ENCODE measurements at regions not wholly inside any gene's neighbourhood (a gene's known extent, or its start where the extent isn't known, plus 50 kb on each side); places are given as distances from the start of the nearest gene placed in this dataset.

DNA sequence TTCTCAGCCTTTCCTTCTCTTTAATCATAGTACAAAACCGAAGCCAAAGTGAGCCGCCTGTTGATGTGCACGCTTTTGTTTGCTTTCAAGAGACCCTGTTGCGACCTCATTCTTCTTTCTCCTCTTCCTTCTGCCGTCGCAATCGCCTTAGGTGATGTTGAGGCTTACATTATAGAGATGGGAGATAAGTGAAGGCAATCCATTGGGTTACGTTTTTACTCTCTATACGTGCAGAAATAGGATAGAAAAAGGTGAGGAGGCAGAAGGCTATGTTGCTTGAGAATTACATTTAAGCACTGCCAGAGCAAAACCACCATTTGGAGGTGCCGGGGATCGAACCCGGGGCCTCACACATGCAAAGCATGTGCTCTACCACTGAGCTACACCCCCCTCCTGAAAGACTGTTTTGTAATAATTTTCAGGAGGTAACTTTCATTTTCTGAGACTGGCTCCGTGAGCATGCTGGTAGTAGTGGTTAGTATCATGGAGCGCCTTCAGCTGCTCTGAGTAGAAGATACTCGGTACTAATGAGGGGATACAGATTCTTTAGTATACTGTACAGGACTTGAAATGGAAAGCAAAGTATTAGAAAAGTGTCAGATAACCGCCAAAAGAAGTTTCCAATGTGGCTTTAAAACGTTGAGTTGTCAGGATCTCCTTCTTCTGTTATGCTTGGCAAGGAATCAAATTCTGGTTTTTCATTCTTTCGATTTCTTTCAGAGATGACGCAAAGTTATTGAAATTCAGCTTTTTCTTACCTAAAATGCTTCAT, 165.6 kb downstream of the TRIM27 start:
- Histone ChIP-seq H3K4me3 (no peak overlapping the region), H3K27ac (no peak overlapping the region)

DNA sequence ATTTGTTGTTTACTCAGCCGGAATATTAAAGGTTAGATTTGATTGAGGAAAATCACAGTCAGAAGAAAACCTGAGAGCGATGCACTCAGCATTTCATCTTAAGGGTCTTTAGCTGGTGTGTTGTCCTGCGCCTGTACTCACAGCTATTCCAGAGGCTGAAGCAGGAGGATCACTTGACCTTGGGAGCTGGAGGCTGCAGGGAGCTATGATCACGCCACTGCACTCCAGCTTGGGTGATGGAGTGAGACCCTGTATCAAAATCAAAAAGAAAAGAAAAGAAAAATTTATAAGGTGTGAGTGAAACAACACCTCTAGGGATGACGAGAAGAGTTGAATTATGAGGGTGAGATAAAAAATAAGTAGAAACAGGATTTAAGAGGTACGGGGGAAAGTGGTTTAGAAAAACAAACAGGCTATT, 165.0 kb downstream of the TRIM27 start:
- Histone ChIP-seq H3K27ac (no peak overlapping the region), H3K4me3 (no peak overlapping the region)

DNA sequence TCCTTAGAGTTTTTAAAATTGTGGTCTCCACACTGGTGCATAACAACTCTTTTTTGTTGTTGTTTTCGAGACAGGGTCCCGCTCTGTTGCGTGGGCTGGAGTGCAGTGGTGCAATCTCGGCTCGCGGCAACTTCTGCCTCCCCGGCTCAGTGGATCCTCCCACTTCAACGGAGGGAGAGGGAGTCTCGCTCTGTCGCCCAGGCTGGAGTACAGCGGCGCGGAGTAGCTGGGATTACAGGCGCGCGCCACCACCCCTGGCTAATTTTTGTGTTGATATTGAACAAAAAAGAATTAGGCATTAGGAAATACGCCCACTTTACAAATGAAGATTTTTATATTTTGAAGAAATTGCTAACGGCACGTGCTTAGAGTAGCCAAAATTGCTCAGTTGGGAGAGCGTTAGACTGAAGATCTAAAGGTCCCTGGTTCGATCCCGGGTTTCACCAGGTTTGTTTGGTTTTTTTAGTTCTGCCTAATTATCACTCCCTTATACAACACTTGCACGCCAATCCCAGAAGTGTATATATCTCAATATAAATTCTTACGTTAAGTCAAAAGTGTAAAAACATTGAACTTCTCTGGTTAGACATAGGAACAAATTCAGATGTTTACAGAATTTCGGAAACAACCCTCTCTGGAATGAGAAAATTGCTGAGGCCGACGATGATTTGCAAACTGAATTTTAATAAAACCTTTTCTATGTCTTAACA, 159.6 kb downstream of the TRIM27 start:
- H3K4me3 ChIP-seq, result no peak overlapping the region
- no peak overlapping the region for H3K27ac ChIP-seq

DNA sequence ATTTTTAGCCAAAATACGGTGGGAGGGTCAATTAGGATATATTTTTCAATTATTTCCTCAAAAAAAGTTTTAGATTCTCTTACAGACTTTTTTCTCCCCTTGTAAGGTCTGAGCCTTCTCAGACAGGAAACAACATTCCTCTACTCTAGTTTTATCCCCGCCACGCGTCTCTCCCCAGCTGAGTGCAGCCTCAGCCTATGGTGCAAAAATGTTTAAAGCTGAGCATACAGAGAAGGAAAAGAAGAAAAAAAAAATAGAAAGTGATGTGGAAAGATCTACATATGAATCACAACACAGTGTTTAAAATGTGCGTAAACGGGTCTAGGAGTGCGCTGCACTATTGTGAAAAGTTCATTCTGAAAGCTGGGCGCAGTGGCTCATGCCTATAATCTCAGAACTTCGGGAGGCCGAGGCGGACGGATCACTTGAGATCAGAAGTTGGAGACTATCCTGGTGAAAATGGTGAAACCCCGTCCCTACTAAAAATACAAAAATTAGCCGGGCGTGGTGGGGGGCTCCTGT, 159.0 kb downstream of the TRIM27 start:
- Histone ChIP-seq H3K4me3 (no peak overlapping the region), H3K27ac (no peak overlapping the region)

DNA sequence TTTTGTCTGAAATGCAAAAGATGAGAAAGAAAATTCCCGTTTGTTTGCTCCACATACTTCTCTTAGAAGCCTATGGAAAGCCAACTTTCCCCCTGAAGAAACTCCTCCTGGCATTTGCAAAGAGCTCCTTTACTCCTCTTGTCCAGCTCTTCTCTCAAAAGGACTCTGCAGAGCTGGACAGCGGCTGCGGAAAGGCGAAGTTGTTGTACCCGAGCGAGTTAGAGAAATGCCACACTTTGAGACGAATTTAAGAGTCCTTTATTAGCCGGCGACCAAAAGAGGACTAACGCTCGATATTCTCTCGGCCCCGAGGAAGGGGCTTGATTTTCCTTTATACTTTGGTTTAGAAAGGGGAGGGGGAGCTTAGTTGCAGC, 157.8 kb downstream of the TRIM27 start:
- H3K27ac ChIP-seq, result no peak overlapping the region
- no peak overlapping the region for H3K4me3 ChIP-seq

DNA sequence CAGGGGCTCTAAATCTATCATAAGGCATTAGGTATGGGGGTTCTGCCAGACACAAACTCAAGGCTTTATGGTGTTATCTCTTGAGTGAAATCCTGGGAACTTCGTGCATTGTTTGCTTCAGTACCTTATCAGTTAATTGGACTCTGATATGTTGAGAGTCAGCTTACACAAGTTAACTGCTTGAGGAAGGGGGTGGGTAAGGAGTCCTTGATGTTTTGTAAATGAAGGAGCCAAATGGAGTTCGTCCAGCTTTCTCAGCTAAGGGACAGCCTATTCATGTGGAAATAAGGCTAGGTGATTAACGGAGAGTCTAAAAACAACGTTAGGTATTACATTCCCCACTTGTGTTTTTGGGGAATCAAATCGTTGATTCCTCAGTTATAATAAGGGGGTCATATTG, 157.4 kb downstream of the TRIM27 start:
- H3K27ac ChIP-seq, result no peak overlapping the region
- no peak overlapping the region for H3K4me3 ChIP-seq

DNA sequence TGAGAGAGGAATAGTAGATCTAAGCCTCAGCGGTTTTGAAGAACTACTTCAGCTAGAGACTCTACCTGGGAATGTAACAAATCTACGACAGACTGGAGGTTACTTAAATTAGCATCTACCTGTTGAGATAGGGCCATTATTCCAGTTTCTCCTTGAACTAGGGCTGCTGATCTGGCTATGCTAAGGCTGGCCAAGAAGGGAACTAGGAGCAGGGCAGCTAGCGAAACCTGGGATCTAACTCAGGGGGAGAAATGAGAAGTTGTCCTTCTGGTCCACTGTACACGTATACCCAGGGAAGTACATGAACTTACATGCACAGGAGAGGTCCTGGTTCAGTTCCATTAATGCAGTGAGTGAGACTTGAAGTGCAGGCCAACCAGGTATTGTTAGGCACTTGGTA, 156.7 kb downstream of the TRIM27 start:
- no peak overlapping the region for H3K4me3 ChIP-seq
- no peak overlapping the region for H3K27ac ChIP-seq

DNA sequence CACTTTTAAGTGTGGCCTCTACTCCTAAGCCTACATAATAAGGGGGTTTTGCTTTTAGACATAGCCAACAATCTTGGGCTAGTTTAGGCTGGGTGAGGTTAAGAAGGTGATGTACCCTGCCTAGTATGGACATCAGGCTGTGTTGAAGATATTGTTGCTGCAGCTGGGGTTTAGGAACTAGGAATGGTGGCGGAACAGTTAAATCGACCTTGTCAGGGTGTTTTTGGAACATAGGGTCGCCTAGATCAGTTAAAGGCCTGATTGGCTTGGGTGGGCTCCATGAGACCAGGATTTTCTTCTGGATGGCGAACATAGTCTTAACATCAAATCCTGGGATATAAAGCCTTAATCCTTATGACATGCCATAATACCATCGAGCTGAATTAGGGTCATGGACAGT, 156.1 kb downstream of the TRIM27 start:
- no peak overlapping the region for H3K4me3 ChIP-seq
- no peak overlapping the region for H3K27ac ChIP-seq

DNA sequence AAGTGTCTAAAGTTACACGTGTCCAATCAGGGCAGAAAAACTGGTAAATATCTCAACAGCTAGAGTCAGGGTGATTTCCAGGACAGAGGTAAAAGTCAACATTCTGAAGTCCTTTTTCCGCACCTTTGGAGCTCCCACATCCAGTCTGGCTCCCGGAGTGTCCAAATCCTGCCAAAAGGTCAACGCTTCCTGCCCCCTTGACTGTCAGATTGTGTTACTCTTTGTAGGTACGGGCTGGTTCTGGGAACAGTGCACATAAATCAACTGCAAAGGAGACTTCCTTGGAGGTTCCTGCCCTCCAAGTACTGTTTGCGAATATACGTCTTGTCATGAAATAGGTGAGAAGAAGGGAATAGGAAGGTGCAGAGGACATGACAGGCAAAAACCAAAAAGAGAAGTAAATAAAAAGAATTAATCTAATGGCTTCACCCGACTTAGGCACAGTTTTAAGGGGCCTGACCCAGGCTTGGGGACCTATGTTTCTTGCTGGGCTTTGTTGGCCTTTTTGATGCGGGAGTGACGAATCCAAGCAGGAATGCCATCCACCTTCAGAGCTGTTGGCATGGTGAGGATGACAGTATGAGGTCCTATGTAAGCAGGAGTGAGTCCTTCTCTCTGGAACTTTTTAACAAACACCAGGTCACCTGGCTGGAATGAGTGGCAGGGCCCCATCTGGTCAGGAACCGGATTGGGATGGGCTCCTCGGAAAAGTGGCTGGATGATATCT, 155.4 kb downstream of the TRIM27 start:
- no peak overlapping the region for H3K4me3 ChIP-seq
- no peak overlapping the region for H3K27ac ChIP-seq

DNA sequence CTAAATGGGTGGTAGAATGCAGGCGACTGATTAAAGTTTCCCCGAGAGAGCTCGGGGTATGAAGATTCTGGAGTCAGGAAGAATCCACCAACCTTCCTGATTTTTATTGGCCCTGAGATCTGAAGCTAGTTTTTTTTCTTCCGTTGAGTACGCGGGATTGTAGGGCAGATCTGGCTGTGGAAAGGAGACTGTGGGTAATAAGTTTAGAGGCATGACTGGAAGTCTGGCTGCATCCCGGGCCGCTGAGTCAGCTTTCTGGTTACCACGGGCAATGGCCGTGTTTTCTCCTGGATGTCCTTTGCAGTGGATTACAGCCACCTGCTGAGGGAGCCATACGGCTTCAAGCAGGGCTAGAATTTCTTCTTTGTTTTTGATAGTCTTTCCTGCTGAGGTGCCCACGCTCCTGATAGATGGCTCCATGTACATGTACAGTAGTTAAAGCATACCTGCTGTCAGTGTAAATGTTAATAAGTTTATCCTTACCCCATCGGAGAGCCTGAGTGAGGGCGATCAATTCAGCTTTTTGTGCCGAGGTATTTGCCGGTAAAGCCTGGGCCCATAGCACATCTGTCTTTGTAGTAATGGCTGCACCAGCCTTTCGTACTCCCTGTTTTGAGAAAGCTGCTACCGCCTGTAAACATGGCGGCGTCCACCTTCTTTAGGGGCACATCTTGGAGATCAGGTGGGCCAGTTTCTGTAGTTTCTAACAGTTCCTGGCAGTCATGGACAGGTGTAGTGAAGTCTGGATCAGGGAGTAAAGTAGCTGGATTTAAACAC, 154.0 kb downstream of the TRIM27 start:
- Histone ChIP-seq H3K4me3 (no peak overlapping the region), H3K27ac (no peak overlapping the region)

DNA sequence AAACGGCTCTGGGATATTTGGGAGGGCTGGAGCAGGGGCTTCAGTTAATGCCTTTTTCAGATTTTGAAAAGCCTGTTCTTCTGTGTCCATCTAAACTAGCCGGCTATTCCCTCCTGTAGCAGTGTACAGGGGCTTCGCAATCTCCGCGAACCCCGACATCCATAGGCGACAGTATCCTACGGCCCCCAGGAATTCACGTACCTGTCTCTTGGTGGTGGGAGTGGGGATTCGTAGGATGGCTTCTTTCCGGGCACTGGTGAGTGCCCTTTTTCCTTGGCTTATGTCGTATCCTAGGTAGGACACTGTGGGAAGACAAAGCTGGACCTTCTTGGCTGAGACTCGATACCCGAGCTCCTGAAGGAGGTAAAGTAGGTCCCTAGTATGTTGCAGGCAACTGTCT, 153.1 kb downstream of the TRIM27 start:
- Histone ChIP-seq H3K4me3 (no peak overlapping the region), H3K27ac (no peak overlapping the region)

DNA sequence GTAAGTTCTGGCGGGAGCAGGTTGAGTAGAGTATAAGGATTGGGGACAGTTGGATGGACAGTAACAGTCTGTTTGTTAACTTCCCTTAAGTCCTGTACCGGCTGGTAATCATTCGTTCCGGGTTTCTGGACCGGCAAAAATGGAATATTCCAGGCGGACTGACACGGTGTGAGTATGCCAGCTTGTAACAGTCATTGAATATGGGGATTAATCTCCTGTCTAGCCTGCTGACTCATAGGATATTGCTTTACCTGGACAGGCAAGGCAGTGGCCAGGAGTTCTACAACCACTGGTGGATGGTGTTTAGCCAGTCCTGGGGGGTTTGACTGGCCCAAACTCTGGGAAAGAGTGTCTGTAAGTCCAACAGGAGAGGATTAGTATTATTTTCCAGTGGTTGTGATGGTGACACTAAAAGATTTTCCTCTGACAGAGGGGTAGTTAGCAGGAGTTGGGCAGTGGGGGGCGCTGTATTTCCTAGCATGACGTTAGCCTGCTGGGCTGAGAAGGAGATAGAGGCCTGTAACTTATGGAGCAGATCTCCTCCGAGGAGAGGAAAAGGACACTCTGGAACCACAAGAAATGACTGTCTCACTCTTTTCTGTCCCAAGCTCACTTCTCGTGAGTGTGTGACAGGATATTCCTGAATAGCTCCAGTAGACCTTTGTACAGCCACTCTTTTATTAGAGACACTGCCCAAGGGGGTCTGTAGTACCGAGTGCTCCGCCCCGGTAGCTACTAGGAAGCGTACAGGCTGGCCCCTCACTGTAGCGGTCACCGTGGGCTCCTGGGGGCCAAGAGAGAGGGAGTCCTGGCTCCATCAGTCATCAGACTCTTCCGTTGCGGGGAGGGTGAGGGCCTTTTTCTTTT, 152.2 kb downstream of the TRIM27 start:
- no peak overlapping the region for H3K27ac ChIP-seq
- no peak overlapping the region for H3K4me3 ChIP-seq

DNA sequence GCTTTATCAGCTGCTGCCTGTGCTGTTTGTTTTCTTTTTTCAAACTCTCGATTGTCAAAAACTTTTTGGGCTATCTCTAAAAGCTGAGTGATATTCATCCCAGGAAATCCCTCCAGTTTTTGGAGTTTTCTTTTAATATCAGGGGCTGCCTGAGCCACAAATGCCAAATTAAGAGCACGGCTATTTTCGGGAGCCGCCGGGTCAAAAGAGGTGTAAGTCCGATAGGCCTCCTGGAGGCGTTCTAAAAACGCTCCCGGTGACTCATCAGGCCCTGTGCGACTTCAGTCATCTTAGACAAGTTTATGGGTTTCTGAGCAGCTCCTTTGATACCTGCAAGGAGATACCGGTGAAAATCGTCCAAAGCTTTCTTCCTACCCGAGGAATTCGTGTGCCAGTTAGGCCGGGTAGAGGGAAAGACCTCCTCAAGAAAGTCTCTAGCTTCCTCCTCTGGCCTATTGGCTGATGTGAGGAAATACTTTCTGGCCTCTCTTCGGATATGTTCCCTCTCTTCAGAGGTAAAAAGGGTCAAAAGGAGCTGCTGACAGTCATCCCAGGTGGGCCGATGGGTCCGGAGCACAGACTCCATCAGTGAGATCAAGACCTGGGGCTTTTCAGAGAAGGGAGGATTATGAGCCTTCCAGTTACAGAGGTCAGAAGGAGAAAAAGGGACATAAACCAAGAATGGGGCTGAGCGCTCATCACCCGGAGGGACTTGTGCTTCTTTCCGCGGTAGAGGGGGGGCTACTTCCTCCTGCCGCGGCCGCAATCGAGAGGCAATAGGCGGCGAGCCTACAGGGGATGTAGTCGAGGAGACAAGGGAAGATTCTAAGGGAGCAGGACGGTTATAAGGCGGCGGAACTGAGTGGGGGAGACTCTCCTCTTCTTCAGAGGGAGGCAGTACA, 151.1 kb downstream of the TRIM27 start:
- Histone ChIP-seq H3K4me3 (no peak overlapping the region), H3K27ac (no peak overlapping the region)

DNA sequence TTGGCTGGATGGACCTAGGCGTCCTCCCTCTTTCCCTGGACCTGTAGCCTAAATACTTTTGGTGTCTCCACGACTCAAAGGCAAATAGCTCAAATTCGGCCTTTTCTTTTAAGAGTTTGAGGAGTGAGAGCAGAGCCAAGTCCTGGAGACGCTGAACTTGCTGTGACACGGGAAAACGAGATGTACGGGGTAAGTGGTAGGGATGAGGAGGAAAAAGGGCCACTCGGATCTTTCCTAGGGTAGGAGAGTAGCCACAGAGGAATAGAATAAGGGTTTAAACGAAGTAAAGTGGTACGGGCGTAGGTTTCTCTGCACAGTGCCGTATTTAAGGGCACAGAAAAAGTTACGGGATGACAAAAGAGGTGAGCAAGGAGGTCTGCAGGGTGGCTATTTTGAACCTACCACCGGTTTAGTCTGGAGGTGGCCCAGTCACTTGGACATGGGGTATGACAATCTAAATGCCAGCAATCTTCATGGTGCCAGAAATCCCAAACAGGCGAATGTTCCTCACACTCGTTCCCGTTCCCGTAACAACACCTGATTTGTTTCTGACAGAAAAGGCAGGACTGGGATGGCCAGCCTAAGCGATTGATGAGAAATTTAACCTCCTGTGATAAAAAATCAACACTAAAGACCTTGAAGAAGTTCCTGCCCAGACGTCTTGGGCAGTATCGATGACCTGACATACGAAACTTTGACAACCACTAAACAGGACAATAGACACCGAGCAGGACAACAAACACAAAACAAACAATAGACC, 149.3 kb downstream of the TRIM27 start:
- Histone ChIP-seq H3K27ac (no peak overlapping the region), H3K4me3 (no peak overlapping the region)

DNA sequence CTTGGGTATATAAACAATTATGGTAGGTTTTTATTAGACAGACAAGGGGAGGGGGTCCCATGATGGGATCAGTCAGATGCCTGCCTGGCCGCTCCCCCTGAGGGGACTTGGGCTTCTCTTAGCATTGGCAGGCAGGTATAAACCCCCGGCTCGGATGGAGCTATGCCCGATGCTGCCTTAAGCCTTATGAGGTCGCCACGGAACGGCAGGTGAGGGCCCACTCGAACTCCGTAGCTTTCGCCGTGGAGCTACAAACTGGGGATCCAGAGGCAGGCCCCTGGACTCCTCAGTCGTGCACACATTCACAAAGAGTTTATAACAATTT, 148.8 kb downstream of the TRIM27 start:
- H3K27ac ChIP-seq, result no peak overlapping the region
- H3K4me3 ChIP-seq, result no peak overlapping the region

DNA sequence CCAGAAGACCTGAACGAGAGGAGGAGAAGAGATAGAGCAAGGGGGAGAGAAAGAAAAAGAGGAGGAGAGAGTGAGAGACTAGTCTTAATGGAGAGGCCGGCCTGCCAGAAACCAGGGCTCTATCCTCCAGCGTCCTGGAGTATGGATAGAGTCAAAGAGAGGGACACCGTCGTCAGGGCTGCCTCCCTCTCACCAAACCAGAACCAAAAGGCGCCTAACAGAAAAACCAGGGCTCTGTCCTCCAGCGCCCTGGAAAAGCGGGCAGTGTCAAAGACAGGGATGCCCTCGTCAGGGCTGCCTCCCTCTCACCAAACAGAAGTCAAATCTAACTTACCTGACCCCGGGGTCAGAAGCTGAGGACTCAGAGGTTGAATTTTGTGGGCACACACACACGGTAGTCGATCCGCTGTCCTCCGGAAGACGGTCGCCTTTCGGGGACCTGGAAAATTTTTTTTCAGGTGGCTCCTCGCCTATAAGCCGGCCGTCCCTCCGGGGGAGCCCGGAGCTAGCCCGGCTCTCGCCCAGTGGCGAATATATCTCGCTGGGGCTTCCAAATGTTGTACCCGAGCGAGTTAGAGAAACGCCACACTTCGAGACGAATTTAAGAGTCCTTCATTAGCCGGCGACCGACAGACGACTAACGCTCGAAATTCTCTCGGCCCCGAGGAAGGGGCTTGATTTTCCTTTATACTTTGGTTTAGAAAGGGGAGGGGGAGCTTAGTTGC, 148.2 kb downstream of the TRIM27 start:
- H3K27ac ChIP-seq, result no peak overlapping the region
- H3K4me3 ChIP-seq, result no peak overlapping the region

Measured in skin epidermis (tissue), 12 donors.